ENCODE measurements at regions not wholly inside any gene's neighbourhood (a gene's known extent, or its start where the extent isn't known, plus 50 kb on each side); places are given as distances from the start of the nearest gene placed in this dataset.

DNA sequence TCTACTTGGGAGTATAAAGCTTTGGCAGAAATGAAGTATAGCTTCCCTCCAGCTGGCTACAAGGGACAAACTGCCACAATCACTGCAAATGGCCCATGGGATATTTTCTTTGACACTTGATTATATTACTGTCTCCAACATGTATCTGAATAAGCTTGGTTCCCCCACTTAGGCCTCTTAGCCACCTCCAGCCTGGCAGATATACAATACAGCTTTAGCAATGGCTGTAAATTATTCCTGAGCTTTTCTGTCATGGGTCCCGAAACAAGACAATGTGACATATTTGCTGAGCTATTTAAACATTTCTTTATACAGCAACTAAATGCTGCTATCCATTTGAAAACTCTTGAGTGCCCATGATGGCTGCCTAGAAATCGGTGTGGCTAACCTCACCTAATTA, 406.2 kb downstream of the SUCLG1 start:
- intact Hi-C loops (cut with DNase I; ENCODE audit: low total_unique reads), result no loop called here
- Histone ChIP-seq H3K27me3 (no peaks in the 10 kb centered on the region), H3K9me3 (no peaks in the 10 kb centered on the region), H3K4me3 (no peak overlapping the region), H3K4me1 (no peaks in the 10 kb centered on the region), H3K36me3 (no peaks in the 10 kb centered on the region), H3K27ac (no peak overlapping the region)
- no peak for DNase-seq (ENCODE audit: low spot score in 2 of 2)
- TF ChIP-seq POLR2A (IDR thresholded peaks at IDR 0.05), result no peak
- no peak for TF ChIP-seq POLR2AphosphoS5 (IDR thresholded peaks at IDR 0.05)
- TF ChIP-seq, protein P1, sequence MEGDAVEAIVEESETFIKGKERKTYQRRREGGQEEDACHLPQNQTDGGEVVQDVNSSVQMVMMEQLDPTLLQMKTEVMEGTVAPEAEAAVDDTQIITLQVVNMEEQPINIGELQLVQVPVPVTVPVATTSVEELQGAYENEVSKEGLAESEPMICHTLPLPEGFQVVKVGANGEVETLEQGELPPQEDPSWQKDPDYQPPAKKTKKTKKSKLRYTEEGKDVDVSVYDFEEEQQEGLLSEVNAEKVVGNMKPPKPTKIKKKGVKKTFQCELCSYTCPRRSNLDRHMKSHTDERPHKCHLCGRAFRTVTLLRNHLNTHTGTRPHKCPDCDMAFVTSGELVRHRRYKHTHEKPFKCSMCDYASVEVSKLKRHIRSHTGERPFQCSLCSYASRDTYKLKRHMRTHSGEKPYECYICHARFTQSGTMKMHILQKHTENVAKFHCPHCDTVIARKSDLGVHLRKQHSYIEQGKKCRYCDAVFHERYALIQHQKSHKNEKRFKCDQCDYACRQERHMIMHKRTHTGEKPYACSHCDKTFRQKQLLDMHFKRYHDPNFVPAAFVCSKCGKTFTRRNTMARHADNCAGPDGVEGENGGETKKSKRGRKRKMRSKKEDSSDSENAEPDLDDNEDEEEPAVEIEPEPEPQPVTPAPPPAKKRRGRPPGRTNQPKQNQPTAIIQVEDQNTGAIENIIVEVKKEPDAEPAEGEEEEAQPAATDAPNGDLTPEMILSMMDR (IDR thresholded peaks at IDR 0.05), result no peak

DNA sequence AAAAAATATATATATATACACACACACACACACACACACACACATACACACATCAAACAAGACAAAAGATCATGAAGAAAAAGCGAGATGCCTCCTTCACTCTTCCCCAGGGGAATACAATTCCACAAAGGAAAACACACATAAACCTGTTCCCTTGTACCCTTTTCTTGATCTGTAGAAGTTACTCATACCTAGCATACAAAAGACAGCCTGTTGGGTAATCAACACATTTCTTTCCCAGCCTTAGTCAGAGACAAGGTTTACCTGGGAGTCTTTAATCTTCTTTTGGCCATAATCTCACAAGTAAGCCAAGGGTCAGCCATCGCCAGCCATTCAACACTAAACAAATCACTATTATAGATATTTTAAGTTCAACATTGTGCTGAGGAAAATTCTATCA, 407.0 kb downstream of the SUCLG1 start:
- intact Hi-C loops (cut with DNase I; ENCODE audit: low total_unique reads), result no loop called here
- no peak for TF ChIP-seq POLR2AphosphoS5 (IDR thresholded peaks at IDR 0.05)
- no peak for DNase-seq (ENCODE audit: low spot score in 2 of 2)

DNA sequence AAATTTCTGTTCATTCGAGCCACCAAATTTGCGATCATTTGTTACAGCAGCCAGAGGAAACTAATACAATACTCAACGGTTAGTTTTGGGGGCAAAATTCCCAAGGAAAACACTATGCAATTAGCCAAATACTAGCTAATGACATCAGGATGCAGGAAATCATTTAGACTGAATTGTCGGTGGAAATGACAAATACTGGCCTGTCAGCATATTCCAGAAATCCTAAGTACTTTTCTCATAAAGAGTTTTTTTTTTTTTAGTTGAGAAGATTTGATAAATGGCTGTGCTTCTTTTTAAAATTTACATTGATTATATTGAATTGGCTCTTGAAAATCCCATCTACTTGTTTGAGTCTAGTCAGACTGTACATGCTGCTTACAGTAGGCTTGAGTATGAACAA, 410.1 kb downstream of the SUCLG1 start:
- no peak for DNase-seq (ENCODE audit: low spot score in 2 of 2)
- no peaks in the 10 kb centered on the region for H3K4me1 ChIP-seq
- no peak overlapping the region for H3K4me3 ChIP-seq
- H3K36me3 ChIP-seq, result no peaks in the 10 kb centered on the region
- TF ChIP-seq POLR2AphosphoS5 (IDR thresholded peaks at IDR 0.05) (no peak), POLR2A (IDR thresholded peaks at IDR 0.05) (no peak)
- TF ChIP-seq, protein P1 (IDR thresholded peaks at IDR 0.05), result no peak
- no peaks in the 10 kb centered on the region for H3K27me3 ChIP-seq
- intact Hi-C loops (cut with DNase I; ENCODE audit: low total_unique reads), result no loop called here
- no peaks in the 10 kb centered on the region for H3K9me3 ChIP-seq
- no peak overlapping the region for H3K27ac ChIP-seq

More for the DNA sequence above, 407.0 kb downstream of the SUCLG1 start:
- no peaks in the 10 kb centered on the region for H3K36me3 ChIP-seq
- no peaks in the 10 kb centered on the region for H3K4me1 ChIP-seq
- no peak overlapping the region for H3K27ac ChIP-seq
- H3K4me3 ChIP-seq, result no peak overlapping the region
- H3K9me3 ChIP-seq, result no peaks in the 10 kb centered on the region
- H3K27me3 ChIP-seq, result no peaks in the 10 kb centered on the region

DNA sequence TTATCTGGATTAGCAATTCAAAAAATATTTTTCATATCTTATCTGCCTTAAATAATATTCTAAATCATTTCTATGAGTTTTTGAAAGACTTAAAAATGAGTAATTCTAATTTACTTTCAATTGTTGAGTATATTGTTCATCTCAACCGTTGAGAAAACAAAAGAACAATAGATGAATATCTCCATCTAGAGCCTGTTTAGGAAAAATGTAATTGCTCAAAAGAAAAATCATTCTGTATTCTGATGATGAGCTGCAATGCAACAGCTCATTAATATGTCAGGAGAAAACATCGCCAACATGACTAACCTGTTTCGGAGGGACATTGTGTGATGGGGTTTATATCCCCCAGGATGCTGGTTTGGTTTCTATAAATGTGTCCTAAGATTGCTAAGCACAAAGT, 417.6 kb downstream of the SUCLG1 start:
- Histone ChIP-seq H3K4me3 (no peak overlapping the region), H3K27me3 (no peaks in the 10 kb centered on the region), H3K36me3 (no peaks in the 10 kb centered on the region), H3K4me1 (no peaks in the 10 kb centered on the region), H3K9me3 (no peaks in the 10 kb centered on the region), H3K27ac (no peak overlapping the region)
- intact Hi-C loops (cut with DNase I; ENCODE audit: low total_unique reads), result no loop called here
- TF ChIP-seq POLR2A (IDR thresholded peaks at IDR 0.05) (no peak), POLR2AphosphoS5 (IDR thresholded peaks at IDR 0.05) (no peak)
- TF ChIP-seq, protein P1 (IDR thresholded peaks at IDR 0.05), result no peak
- DNase-seq (ENCODE audit: low spot score in 2 of 2), result no peak

DNA sequence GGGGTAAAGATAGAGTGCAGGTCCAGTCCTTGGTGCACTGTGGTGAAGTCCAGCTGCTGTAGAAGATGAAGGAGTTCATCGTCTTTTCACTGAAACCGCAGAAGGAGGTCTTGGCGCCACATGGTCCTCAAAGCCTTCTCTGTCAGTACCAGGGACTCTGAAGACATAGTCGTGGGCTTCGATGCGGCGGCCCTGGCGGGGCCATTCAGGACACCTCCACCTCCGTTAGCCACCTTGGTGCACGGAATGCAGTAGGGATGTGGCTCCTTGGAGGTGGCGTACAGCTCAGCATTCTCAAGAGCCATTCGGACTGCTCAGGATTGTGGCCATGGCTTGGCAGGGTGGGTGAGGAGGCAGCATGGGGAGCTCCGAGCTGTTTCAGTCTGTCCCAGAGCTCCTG, 418.8 kb downstream of the SUCLG1 start:
- no peak overlapping the region for H3K4me3 ChIP-seq
- no peak for TF ChIP-seq POLR2A (IDR thresholded peaks at IDR 0.05)
- no peak for TF ChIP-seq POLR2AphosphoS5 (IDR thresholded peaks at IDR 0.05)
- TF ChIP-seq, protein P1 (IDR thresholded peaks at IDR 0.05), result no peak

DNA sequence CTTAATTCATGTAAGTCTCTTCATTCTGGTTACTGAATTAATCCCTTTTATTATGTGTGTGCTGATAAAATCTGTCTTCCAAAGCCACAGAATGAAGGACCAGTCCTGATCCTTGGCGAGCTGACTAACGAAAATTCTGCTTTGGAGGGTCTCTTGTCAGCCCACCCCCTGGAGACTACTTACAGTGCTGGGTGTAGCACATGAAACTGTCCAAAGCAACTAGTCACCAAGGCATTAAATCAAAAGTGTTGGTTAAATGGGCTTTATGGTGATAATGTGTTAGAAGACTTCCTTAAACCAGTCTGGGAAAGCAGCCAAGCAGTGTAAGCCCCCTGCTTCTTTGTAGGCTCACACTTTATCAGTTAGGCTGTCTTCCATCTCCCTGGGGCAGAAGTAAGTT, 420.2 kb downstream of the SUCLG1 start:
- no peaks in the 10 kb centered on the region for H3K4me1 ChIP-seq
- no peaks in the 10 kb centered on the region for H3K27me3 ChIP-seq
- TF ChIP-seq POLR2AphosphoS5 (IDR thresholded peaks at IDR 0.05) (no peak), POLR2A (IDR thresholded peaks at IDR 0.05) (no peak)
- TF ChIP-seq, protein P1 (IDR thresholded peaks at IDR 0.05), result no peak
- H3K27ac ChIP-seq, result no peak overlapping the region
- no peak overlapping the region for H3K4me3 ChIP-seq
- no peaks in the 10 kb centered on the region for H3K36me3 ChIP-seq
- intact Hi-C loops (cut with DNase I; ENCODE audit: low total_unique reads), result no loop called here
- DNase-seq (ENCODE audit: low spot score in 2 of 2), result no peak
- H3K9me3 ChIP-seq, result no peaks in the 10 kb centered on the region

More for the DNA sequence above, 418.8 kb downstream of the SUCLG1 start:
- intact Hi-C loops (cut with DNase I; ENCODE audit: low total_unique reads), result no loop called here
- Histone ChIP-seq H3K27ac (no peak overlapping the region), H3K9me3 (no peaks in the 10 kb centered on the region), H3K27me3 (no peaks in the 10 kb centered on the region), H3K36me3 (no peaks in the 10 kb centered on the region), H3K4me1 (no peaks in the 10 kb centered on the region)
- no peak for DNase-seq (ENCODE audit: low spot score in 2 of 2)

All from breast epithelium (tissue), 4 donors.